Cardiac fibroblast (primary cell): ENCODE measurements at regions not wholly inside any gene's neighbourhood (a gene's known extent, or its start where the extent isn't known, plus 50 kb on each side); places are given as distances from the start of the nearest gene placed in this dataset.

Experiments
- DNase-seq, 2 donors: peaks; one replicate each; pipeline versions ENCODE4 v3.0.0 to v3.0.0-alpha.2; 2010; ENCODE audit warnings: low read depth in 2 of 2
- H3K4me3 ChIP-seq, 2 donors: replicated peaks in 1 of 2; 1 replicate in 1 of 2; 2 replicates in 1 of 2; pipeline ENCODE4 v1.5.1; 2011; ENCODE audit warnings: low read depth in 2 of 2, low read length in 2 of 2, mild to moderate bottlenecking in 2 of 2, moderate library complexity in 1 of 2
- TF ChIP-seq, protein P1 (sequence below): IDR thresholded peaks from one replicate; pipeline ENCODE4 v1.5.1; 2011; ENCODE audit warnings: low read depth, mild to moderate bottlenecking, low read length, inconsistent platforms

DNA sequence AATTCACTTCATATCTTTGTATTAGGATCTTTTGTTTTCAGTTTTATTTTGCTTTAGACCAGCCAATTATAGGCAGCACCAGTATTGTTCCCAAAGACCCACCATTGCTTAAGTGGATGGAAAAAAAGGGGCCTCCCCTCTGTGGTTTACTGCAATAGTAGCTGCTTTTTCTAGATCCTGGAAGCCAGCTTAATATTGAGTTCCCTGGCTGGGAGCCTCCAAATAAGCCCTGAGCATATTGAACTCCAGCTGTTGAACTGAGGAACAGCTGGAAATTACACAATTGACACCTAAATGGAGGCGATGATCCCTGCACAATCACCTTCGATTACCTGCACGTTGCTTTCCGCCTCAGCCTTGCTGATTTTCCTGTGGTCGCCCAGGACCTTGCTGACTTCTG is 576.0 kb downstream of the SOX6 start:
- H3K4me3 ChIP-seq: no peak overlapping the region
- DNase-seq: no peak
- TF ChIP-seq, protein P1, sequence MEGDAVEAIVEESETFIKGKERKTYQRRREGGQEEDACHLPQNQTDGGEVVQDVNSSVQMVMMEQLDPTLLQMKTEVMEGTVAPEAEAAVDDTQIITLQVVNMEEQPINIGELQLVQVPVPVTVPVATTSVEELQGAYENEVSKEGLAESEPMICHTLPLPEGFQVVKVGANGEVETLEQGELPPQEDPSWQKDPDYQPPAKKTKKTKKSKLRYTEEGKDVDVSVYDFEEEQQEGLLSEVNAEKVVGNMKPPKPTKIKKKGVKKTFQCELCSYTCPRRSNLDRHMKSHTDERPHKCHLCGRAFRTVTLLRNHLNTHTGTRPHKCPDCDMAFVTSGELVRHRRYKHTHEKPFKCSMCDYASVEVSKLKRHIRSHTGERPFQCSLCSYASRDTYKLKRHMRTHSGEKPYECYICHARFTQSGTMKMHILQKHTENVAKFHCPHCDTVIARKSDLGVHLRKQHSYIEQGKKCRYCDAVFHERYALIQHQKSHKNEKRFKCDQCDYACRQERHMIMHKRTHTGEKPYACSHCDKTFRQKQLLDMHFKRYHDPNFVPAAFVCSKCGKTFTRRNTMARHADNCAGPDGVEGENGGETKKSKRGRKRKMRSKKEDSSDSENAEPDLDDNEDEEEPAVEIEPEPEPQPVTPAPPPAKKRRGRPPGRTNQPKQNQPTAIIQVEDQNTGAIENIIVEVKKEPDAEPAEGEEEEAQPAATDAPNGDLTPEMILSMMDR: no peak

DNA sequence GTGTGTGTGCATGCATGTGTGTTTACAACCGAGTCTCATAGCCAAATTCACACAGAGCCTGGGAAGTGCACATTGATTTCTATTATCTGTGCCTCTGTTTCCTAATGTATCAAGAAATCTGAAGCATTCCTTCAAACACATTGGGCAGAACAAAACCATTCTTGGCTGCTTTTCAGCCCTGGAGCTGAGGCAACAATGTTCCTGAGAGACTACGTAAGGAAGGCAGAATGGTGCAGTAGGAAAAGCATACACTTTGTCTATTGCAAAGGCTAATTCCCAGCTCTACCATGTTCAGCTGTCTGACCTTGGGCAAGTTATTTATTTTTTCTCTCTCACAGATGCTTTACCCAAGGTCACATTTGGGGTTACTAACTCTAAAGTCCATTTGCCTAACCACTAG is 575.5 kb downstream of the SOX6 start:
- DNase-seq: no peak
- TF ChIP-seq, protein P1: no peak
- H3K4me3 ChIP-seq: no peak overlapping the region

DNA sequence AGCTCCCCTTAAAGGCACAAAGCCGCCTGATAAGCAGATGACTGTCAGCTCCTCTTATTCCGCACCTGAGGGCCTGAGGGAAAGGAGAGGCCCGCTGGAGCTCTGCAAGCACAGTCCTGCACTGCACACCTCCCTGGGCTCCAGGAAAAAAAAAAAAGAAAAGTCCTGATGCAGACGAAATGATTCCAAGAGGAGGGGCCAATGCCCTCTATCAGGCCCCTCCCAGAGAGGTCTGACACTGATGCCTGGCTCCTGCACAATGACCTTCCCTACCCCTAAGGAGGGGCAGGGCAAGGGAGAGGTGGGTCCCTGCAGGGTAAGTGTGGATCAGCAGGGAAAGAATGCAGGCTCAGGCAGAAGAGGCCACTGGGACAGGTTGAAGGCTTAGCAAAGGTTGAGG is 572.7 kb downstream of the SOX6 start:
- no peak for DNase-seq
- TF ChIP-seq, protein P1: no peak
- H3K4me3 ChIP-seq: no peak overlapping the region

DNA sequence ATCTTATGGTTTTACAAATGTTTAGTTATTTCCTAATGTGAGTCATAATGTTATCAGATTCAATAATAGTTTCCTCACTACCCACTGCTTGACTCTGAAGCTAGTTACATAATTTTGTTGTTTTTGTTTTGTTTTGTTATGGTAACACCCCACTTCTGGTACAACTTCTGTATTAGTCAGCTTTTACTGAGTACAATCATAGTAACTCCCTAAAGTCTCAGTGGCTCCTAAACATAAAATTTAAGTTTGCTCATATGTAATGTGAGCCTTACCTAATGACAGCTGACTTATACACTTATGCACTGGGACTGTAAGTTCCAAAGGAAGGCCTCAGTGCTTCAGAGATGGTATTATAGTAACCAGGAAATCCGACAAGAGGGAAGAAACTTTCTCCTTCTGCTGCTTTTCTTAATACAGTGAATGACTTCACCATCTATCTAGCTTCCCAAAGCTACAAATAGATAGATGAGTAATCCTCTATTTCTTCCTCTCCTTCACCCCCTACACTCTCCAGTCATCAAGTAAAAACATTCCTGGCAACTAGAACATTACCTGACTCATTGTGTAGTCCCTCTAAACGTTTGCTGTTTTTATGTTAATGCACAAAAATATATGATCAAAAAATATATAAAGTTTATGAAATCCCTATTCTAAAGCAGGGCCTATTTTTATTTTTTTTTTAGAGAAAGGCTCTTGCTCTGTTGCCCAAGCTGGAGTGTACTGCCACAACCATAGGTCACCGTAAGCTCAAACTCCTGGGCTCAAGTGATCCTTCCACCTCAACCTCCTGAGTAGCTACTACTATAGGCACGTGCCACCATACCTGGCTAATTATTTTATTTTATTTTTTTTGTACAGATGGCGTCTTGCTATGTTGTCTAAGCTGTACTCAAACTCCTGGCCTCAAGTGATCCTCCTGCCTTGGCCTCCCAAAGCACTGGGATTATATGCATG is 563.0 kb downstream of the SOX6 start:
- DNase-seq: peak; percentile 20 to 96
- TF ChIP-seq, protein P1: no peak
- no peak overlapping the region for H3K4me3 ChIP-seq

DNA sequence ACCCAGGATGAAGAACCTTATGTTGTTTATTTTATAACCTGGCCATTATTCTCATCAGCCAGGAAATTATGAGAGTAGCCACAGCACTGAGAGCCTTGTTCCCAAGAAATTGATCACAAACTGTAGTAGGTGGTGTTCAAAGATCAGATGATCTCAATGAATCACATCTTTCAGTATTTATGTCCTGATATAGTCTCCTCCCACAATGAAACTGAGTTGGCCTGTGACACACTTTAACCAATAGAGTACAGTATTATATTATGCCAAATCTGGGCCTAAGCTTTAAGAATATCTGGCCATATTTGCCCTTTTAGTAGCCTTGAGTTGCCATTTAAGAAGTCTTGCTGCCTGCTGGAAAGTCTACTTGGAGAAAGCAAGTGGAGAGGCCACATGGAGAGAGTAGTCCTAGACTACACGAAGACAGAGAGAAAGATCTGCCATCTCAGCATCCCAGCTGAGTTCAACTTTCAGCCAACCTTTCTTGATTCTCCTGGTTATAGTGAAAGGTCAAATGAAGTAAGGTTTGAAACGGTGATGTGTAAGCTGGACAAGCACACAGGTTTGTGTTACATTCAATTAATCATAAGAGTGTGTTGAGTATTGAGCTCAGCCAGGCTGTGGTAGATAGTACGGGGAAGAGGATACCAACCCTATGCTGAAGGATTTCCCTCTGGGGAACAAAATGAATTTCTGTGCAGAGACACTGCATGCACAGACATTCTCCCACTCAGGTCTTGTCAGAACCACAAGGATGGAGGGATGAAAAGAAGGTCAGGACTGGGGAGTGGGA is 561.8 kb downstream of the SOX6 start:
- H3K4me3 ChIP-seq: no peak overlapping the region
- peak in 1 of 2 donors; percentile 20 for DNase-seq
- TF ChIP-seq, protein P1: no peak

DNA sequence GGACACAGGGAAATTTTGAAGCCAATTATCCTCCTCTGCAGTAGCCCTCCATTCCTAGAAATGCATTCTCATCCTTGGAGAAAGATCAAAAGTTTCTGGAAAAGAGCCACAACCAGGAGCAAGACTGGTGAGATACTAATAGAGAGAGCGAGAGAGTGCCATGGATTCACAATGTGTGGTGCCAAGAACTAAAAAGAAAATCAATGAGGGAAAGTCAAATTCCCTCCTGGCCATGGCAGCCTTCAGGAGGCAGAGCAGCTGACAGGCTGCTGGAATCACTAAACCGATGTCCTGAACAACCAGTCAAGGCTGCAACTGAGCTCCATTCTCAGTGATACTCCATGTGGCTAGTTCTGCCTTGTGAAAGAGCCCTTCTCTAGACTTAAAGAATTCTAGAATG is 561.0 kb downstream of the SOX6 start:
- TF ChIP-seq, protein P1: no peak
- no peak for DNase-seq

More for the DNA sequence above, 561.0 kb downstream of the SOX6 start:
- no peak overlapping the region for H3K4me3 ChIP-seq
